DND-41 (cell line): ENCODE measurements at regions not wholly inside any gene's neighbourhood (a gene's known extent, or its start where the extent isn't known, plus 50 kb on each side); places are given as distances from the start of the nearest gene placed in this dataset.
"Not testable (repeated sequence)": the region's sequence is repeated elsewhere in the genome, so short reads cannot be mapped to it uniquely, and the experiment has no call there.

ENCODE experiments used
- ATAC-seq: fragments of 200-7000 bp; cut with Tn5 transposase; 3 replicates; pipeline ENCODE4 v1.9.1; 2021; ENCODE audit warnings: low read depth; ENCODE audit not compliant: insufficient read depth
- DNase-seq: peaks from one replicate; pipeline ENCODE4 v3.0.0-alpha.2; 2020
- H2AFZ ChIP-seq: 2 replicates; pipeline ENCODE4 v1.6.0; 2012; ENCODE audit warnings: low read depth, low read length
- H3K27ac ChIP-seq: 2 replicates; pipeline ENCODE4 v1.5.1; 2012; ENCODE audit warnings: low read length, inconsistent platforms
- H3K27me3 ChIP-seq: fragments of 200-600 bp; sonication (generic); 2 replicates; pipeline ENCODE4 v1.6.0; 2012; ENCODE audit warnings: low read length, mild to moderate bottlenecking, inconsistent platforms; ENCODE audit not compliant: insufficient read depth, poor library complexity
- H3K36me3 ChIP-seq: 2 replicates; pipeline ENCODE4 v1.5.1; 2012; ENCODE audit warnings: low read length, inconsistent platforms; ENCODE audit not compliant: insufficient read depth
- H3K4me1 ChIP-seq: 2 replicates; pipeline ENCODE4 v1.5.1; 2012; ENCODE audit warnings: mild to moderate bottlenecking, low read length; ENCODE audit not compliant: insufficient read depth
- H3K4me2 ChIP-seq: 2 replicates; pipeline ENCODE4 v1.6.0; 2012; ENCODE audit warnings: mild to moderate bottlenecking, moderate library complexity, low read length, inconsistent platforms; ENCODE audit not compliant: insufficient read depth
- H3K4me3 ChIP-seq, 2 experiments: fragments of 200-600 bp in 1 of 2; shearing (Covaris generic) in 1 of 2; 2 replicates each; pipeline ENCODE4 v1.5.1; 2012 to 2016; ENCODE audit warnings: inconsistent platforms in 2 of 2, low read length in 2 of 2, mild to moderate bottlenecking in 2 of 2, low read depth in 1 of 2, moderate library complexity in 1 of 2
- H3K79me2 ChIP-seq: 2 replicates; pipeline ENCODE4 v1.6.0; 2012; ENCODE audit warnings: low read length, inconsistent platforms; ENCODE audit not compliant: insufficient read depth
- H3K9ac ChIP-seq: 2 replicates; pipeline ENCODE4 v1.6.0; 2012; ENCODE audit warnings: low read depth, mild to moderate bottlenecking, inconsistent platforms, low read length, moderate library complexity
- H3K9me3 ChIP-seq: 2 replicates; pipeline ENCODE4 v1.5.1; 2012; ENCODE audit warnings: low read length, moderate library complexity, mild to moderate bottlenecking, inconsistent platforms; ENCODE audit not compliant: insufficient read depth, severe bottlenecking
- H4K20me1 ChIP-seq: 2 replicates; pipeline ENCODE4 v1.6.0; 2012; ENCODE audit warnings: low read length; ENCODE audit not compliant: insufficient read depth
- EZH2 ChIP-seq: IDR thresholded peaks from 3 replicates; pipeline ENCODE4 v1.6.1; 2012; ENCODE audit warnings: borderline replicate concordance, low read depth, mild to moderate bottlenecking, moderate library complexity, low read length, inconsistent platforms; ENCODE audit not compliant: severe bottlenecking
- TF ChIP-seq, protein P1 (sequence below): IDR thresholded peaks from 2 replicates; pipeline ENCODE4 v1.5.1; 2012; ENCODE audit warnings: borderline replicate concordance, low read length, moderate library complexity, mild to moderate bottlenecking; ENCODE audit not compliant: poor library complexity, severe bottlenecking; ENCODE audit errors: extremely low read depth

DNA sequence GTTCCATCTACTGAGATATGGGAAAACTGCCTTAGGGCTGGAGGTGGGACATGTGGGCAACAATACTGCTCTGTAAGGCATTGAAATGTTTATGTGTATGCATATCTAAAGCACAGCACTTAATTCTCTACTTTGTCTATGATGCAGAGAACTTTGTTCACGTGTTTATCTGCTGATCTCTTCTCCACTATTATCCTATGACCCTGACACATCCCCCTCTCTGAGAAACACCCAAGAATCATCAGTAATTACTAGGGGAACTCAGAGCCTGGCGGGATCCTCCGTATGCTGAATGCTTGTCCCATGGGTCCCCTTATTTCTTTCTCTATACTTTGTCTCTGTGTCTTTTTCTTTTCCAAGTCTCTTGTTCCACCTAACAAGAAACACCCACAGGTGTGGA, 63.8 kb downstream of the OR4A15 start:
- H3K79me2 ChIP-seq, H3K9me3 ChIP-seq: not testable (repeated sequence)

DNA sequence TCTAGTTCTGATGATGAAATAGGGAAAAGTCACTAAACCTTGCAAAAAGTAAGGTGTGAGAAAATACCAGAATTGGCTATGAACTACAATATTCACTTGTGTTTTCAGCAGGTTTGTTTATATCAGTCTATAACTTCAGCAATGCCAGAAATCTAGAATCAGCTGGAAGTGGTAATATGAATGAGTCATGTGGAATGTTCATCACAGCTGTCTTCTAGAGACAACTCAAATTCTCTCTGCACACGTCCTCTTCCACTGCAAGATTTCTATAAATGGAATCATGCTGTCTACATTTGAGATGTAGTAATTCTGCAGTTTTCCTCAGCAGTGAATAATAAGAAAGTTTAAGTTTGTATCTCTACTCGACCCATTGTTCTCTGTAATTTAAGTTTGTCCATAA, 89.9 kb downstream of the OR4A15 start:
- H3K4me2 ChIP-seq: no peak overlapping the region
- H3K9me3 ChIP-seq: no peaks in the 10 kb centered on the region
- no peaks in the 10 kb centered on the region for H3K27me3 ChIP-seq
- no peaks in the 10 kb centered on the region for H3K79me2 ChIP-seq
- no peak for ATAC-seq
- H3K36me3 ChIP-seq: no peaks in the 10 kb centered on the region
- no peak overlapping the region for H2AFZ ChIP-seq
- H3K9ac ChIP-seq: no peak overlapping the region
- no peaks in the 10 kb centered on the region for H3K4me1 ChIP-seq
- TF ChIP-seq EZH2: no peak
- TF ChIP-seq, protein P1, sequence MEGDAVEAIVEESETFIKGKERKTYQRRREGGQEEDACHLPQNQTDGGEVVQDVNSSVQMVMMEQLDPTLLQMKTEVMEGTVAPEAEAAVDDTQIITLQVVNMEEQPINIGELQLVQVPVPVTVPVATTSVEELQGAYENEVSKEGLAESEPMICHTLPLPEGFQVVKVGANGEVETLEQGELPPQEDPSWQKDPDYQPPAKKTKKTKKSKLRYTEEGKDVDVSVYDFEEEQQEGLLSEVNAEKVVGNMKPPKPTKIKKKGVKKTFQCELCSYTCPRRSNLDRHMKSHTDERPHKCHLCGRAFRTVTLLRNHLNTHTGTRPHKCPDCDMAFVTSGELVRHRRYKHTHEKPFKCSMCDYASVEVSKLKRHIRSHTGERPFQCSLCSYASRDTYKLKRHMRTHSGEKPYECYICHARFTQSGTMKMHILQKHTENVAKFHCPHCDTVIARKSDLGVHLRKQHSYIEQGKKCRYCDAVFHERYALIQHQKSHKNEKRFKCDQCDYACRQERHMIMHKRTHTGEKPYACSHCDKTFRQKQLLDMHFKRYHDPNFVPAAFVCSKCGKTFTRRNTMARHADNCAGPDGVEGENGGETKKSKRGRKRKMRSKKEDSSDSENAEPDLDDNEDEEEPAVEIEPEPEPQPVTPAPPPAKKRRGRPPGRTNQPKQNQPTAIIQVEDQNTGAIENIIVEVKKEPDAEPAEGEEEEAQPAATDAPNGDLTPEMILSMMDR: no peak
- no peak for DNase-seq
- H4K20me1 ChIP-seq: no peaks in the 10 kb centered on the region
- H3K4me3 ChIP-seq: no peak overlapping the region
- no peak overlapping the region for H3K27ac ChIP-seq

More for the DNA sequence above, 63.8 kb downstream of the OR4A15 start:
- not testable (repeated sequence) for ATAC-seq, H4K20me1 ChIP-seq, H3K27me3 ChIP-seq, H3K4me1 ChIP-seq, DNase-seq, H2AFZ ChIP-seq, H3K9ac ChIP-seq, H3K27ac ChIP-seq, H3K4me2 ChIP-seq, H3K4me3 ChIP-seq, H3K36me3 ChIP-seq

DNA sequence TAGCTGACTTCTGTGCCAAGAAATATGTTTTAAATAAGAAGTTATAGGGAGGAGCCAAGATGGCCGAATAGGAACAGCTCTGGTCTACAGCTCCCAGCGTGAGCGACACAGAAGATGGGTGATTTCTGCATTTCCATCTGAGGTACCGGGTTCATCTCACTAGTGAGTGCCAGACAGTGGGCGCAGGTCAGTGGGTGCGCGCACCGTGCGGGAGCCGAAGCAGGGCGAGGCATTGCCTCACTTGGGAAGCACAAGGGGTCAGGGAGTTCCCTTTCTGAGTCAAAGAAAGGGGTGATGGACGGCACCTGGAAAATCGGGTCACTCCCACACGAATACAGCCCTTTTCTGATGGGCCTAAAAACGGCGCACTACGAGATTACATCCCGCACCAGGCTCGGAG, 92.1 kb downstream of the OR4A15 start:
- not testable (repeated sequence) for H3K4me3 ChIP-seq, H3K4me2 ChIP-seq, H2AFZ ChIP-seq, H3K27ac ChIP-seq, H4K20me1 ChIP-seq, H3K9ac ChIP-seq, DNase-seq, ATAC-seq, H3K9me3 ChIP-seq, H3K4me1 ChIP-seq, H3K36me3 ChIP-seq, H3K27me3 ChIP-seq, H3K79me2 ChIP-seq

DNA sequence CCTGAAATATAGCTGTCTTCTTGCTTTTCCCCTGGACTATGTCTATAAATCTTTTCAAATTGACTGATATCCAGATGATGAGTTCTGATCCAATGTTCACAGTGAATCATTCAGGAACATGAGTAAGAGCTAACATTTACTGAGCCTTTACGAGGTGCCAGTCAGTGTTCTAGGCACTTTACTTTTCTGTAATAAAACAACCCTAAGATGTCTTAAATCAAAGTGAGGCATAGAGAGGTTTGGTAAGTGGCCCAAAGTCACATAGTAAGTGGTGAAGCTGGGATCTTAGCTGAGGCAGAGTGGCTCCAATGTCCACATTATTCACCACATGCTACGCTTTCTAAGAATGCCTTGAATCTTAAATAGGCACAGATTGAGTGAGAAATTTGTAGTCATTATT, 79.9 kb upstream of the OR4C15 start:
- TF ChIP-seq, protein P1: no peak
- no peak for TF ChIP-seq EZH2
- Histone ChIP-seq H3K4me3 (no peak overlapping the region), H3K9ac (no peak overlapping the region), H4K20me1 (no peaks in the 10 kb centered on the region), H3K27me3 (no peaks in the 10 kb centered on the region), H3K4me1 (no peaks in the 10 kb centered on the region), H3K9me3 (no peaks in the 10 kb centered on the region), H2AFZ (no peak overlapping the region), H3K36me3 (no peaks in the 10 kb centered on the region), H3K4me2 (no peak overlapping the region), H3K79me2 (no peaks in the 10 kb centered on the region), H3K27ac (no peak overlapping the region)
- no peak for DNase-seq
- no peak for ATAC-seq

DNA sequence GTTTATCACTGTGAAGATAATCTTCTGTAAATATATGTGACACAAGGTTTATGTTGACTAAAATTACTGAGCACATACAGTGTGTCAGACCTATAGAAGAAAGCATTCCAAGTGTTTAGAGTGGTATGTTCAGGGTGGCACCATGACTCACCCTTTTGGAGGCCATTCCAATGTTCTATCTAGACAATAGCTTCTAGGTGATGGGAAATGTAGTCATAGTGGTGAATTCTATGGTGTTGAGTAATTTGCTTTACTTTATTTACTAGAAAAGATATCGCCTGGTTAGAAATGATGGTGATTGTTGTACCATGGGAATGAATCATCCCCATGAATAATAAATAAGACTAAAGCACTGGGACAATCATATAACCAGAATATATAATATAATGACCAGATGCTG, 72.9 kb upstream of the OR4C15 start:
- H4K20me1 ChIP-seq: no peaks in the 10 kb centered on the region
- TF ChIP-seq EZH2: no peak
- TF ChIP-seq, protein P1: no peak
- no peaks in the 10 kb centered on the region for H3K9me3 ChIP-seq
- no peak overlapping the region for H3K4me2 ChIP-seq
- H3K27ac ChIP-seq: no peak overlapping the region
- H3K4me1 ChIP-seq: no peaks in the 10 kb centered on the region
- H3K9ac ChIP-seq: no peak overlapping the region
- no peaks in the 10 kb centered on the region for H3K27me3 ChIP-seq
- H3K4me3 ChIP-seq: no peak overlapping the region
- H3K36me3 ChIP-seq: no peaks in the 10 kb centered on the region
- no peak for DNase-seq
- H3K79me2 ChIP-seq: no peaks in the 10 kb centered on the region
- ATAC-seq: no peak
- no peak overlapping the region for H2AFZ ChIP-seq
